ENCODE measurements at regions not wholly inside any gene's neighbourhood (a gene's known extent, or its start where the extent isn't known, plus 50 kb on each side); places are given as distances from the start of the nearest gene placed in this dataset.

GRCh38 chr16:55045756-55046460 is 115.2 kb downstream of the IRX5 start:
- H2AFZ ChIP-seq (ENCODE audit: low read length): no peak overlapping the region
- no peaks in the 10 kb centered on the region for H3K9me3 ChIP-seq (ENCODE audit: low read length)
- DNase-seq: no peak

DNA sequence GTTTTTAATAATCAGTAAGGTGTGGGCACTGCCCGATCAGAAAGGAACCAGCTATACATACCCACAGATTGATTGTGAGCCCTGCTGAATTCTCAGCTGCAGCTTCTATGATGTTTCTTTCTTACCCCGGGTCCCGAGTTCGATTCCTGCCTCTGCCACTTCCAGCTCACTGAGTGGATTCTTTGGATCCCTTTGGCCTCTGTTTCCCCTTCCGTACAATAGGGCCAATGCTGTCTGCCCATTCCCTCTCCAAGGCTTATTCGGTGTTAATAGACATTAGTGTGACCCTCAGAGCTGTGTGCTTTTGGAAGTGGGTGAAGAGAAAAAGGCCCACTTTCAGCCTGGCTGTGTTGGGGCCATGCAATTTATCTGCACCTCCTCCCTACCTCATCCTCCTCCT is 115.8 kb downstream of the IRX5 start:
- H3K9me2 ChIP-seq (replicated peaks; ENCODE audit: insufficient read depth, low read length): no peaks in the 10 kb centered on the region
- H3K4me1 ChIP-seq (ENCODE audit: low read length): no peaks in the 10 kb centered on the region
- no peaks in the 10 kb centered on the region for H3K9me3 ChIP-seq (ENCODE audit: low read length)
- H2AFZ ChIP-seq (ENCODE audit: low read length): no peak overlapping the region
- H3K9ac ChIP-seq (ENCODE audit: low read length): no peak overlapping the region
- no peaks in the 10 kb centered on the region for H3K36me3 ChIP-seq (ENCODE audit: insufficient read depth, low read length)
- no peaks in the 10 kb centered on the region for H3K27me3 ChIP-seq (ENCODE audit: low read length)
- H4K20me1 ChIP-seq (ENCODE audit: insufficient read depth, low read depth, low read length): no peaks in the 10 kb centered on the region
- no peak overlapping the region for H3K4me2 ChIP-seq (ENCODE audit: low read depth, low read length, poor library complexity, severe bottlenecking)
- no peak overlapping the region for H3K4me3 ChIP-seq (ENCODE audit: low read length)
- no peak overlapping the region for H3K27ac ChIP-seq (ENCODE audit: low read length)
- no peaks in the 10 kb centered on the region for H3K79me2 ChIP-seq (ENCODE audit: low read length)
- no peak for DNase-seq

More at GRCh38 chr16:55045756-55046460, 115.2 kb downstream of the IRX5 start:
- no peaks in the 10 kb centered on the region for H3K79me2 ChIP-seq (ENCODE audit: low read length)
- no peak overlapping the region for H3K9ac ChIP-seq (ENCODE audit: low read length)
- H3K27me3 ChIP-seq (ENCODE audit: low read length): no peaks in the 10 kb centered on the region
- H3K36me3 ChIP-seq (ENCODE audit: insufficient read depth, low read length): no peaks in the 10 kb centered on the region
- H3K4me3 ChIP-seq (ENCODE audit: low read length): no peak overlapping the region
- H3K4me1 ChIP-seq (ENCODE audit: low read length): no peaks in the 10 kb centered on the region
- H3K27ac ChIP-seq (ENCODE audit: low read length): no peak overlapping the region
- no peak overlapping the region for H3K4me2 ChIP-seq (ENCODE audit: low read depth, low read length, poor library complexity, severe bottlenecking)
- H4K20me1 ChIP-seq (ENCODE audit: insufficient read depth, low read depth, low read length): no peaks in the 10 kb centered on the region
- no peaks in the 10 kb centered on the region for H3K9me2 ChIP-seq (replicated peaks; ENCODE audit: insufficient read depth, low read length)

GRCh38 chr16:55046916-55047315 is 116.3 kb downstream of the IRX5 start:
- Histone ChIP-seq H2AFZ (ENCODE audit: low read length) (no peak overlapping the region), H3K9me2 (replicated peaks; ENCODE audit: insufficient read depth, low read length) (no peaks in the 10 kb centered on the region), H4K20me1 (ENCODE audit: insufficient read depth, low read depth, low read length) (no peaks in the 10 kb centered on the region), H3K27ac (ENCODE audit: low read length) (no peak overlapping the region), H3K4me3 (ENCODE audit: low read length) (no peak overlapping the region), H3K27me3 (ENCODE audit: low read length) (no peaks in the 10 kb centered on the region), H3K9me3 (ENCODE audit: low read length) (no peaks in the 10 kb centered on the region), H3K36me3 (ENCODE audit: insufficient read depth, low read length) (no peaks in the 10 kb centered on the region), H3K9ac (ENCODE audit: low read length) (no peak overlapping the region), H3K79me2 (ENCODE audit: low read length) (no peaks in the 10 kb centered on the region), H3K4me1 (ENCODE audit: low read length) (no peaks in the 10 kb centered on the region), H3K4me2 (ENCODE audit: low read depth, low read length, poor library complexity, severe bottlenecking) (no peak overlapping the region)
- DNase-seq: no peak

- no peak overlapping the region for H3K4me3 ChIP-seq (ENCODE audit: low read length)
- no peaks in the 10 kb centered on the region for H3K79me2 ChIP-seq (ENCODE audit: low read length)
- no peak overlapping the region for H3K4me2 ChIP-seq (ENCODE audit: low read depth, low read length, poor library complexity, severe bottlenecking)
- H4K20me1 ChIP-seq (ENCODE audit: insufficient read depth, low read depth, low read length): no peaks in the 10 kb centered on the region
- no peak for DNase-seq
- no peak overlapping the region for H2AFZ ChIP-seq (ENCODE audit: low read length)
- no peaks in the 10 kb centered on the region for H3K4me1 ChIP-seq (ENCODE audit: low read length)
- H3K9me3 ChIP-seq (ENCODE audit: low read length): no peaks in the 10 kb centered on the region
- no peaks in the 10 kb centered on the region for H3K36me3 ChIP-seq (ENCODE audit: insufficient read depth, low read length)
- no peak overlapping the region for H3K9ac ChIP-seq (ENCODE audit: low read length)
- no peak overlapping the region for H3K27ac ChIP-seq (ENCODE audit: low read length)
- no peaks in the 10 kb centered on the region for H3K27me3 ChIP-seq (ENCODE audit: low read length)
- no peaks in the 10 kb centered on the region for H3K9me2 ChIP-seq (replicated peaks; ENCODE audit: insufficient read depth, low read length)
These were observed 116.7 kb downstream of the IRX5 start for GRCh38 chr16:55047331-55047730.

DNA sequence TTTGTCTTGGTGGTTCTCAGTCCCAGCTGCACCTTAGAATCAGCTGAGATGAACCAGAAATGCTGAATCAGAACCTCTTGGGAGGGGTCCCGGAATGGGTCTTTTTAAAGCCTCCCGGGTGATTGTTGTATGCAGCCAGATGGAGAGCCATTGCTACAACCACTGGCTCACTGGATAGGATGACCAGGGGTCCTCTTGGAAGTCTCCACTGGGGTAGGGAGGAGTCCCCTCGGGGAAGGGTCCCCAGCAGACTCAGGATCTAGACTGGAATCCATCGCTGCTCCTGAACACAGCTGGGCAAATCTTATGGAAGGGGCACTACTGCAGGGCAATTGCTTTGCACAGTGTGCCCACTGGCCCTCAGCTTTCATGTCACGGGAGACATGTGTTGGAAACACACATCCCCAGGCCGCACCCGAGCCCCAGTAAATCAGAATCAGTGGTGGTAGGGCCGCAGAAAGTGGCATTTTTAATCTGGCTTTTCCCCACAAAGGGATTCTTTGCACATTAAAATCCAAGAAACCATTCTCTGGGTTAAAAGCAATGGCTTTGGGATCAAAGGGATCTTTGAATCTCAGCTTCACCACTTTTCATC is 117.3 kb downstream of the IRX5 start:
- no peak overlapping the region for H3K9ac ChIP-seq (ENCODE audit: low read length)
- H4K20me1 ChIP-seq (ENCODE audit: insufficient read depth, low read depth, low read length): no peaks in the 10 kb centered on the region
- H2AFZ ChIP-seq (ENCODE audit: low read length): no peak overlapping the region
- no peaks in the 10 kb centered on the region for H3K9me2 ChIP-seq (replicated peaks; ENCODE audit: insufficient read depth, low read length)
- H3K4me3 ChIP-seq (ENCODE audit: low read length): no peak overlapping the region
- no peaks in the 10 kb centered on the region for H3K36me3 ChIP-seq (ENCODE audit: insufficient read depth, low read length)
- H3K79me2 ChIP-seq (ENCODE audit: low read length): no peaks in the 10 kb centered on the region
- no peaks in the 10 kb centered on the region for H3K27me3 ChIP-seq (ENCODE audit: low read length)
- no peak for DNase-seq
- no peaks in the 10 kb centered on the region for H3K4me1 ChIP-seq (ENCODE audit: low read length)
- H3K4me2 ChIP-seq (ENCODE audit: low read depth, low read length, poor library complexity, severe bottlenecking): no peak overlapping the region
- H3K27ac ChIP-seq (ENCODE audit: low read length): no peak overlapping the region
- no peaks in the 10 kb centered on the region for H3K9me3 ChIP-seq (ENCODE audit: low read length)

DNA sequence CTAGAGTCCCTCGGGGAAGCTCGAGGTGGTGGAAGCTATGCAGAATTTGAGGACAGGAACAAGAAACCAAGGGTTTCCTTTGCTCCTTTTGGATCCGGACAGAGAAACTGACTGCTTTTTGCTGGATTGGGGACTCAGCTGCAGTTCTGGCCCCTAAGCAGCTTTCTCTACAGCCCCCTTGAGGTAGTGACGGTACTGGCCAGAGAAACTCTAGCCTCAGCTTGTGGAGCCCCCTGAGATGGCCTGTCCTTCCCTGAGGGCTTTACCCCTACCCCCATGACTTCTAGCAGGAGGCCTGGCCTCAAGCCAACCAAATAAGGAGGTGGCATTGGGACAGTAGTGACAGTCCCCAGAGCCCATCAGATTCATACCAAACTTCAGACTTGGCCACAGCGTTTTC is 118.1 kb downstream of the IRX5 start:
- Histone ChIP-seq H3K36me3 (ENCODE audit: insufficient read depth, low read length) (no peaks in the 10 kb centered on the region), H3K4me2 (ENCODE audit: low read depth, low read length, poor library complexity, severe bottlenecking) (no peak overlapping the region), H3K9me2 (replicated peaks; ENCODE audit: insufficient read depth, low read length) (no peaks in the 10 kb centered on the region), H3K4me3 (ENCODE audit: low read length) (no peak overlapping the region), H3K4me1 (ENCODE audit: low read length) (no peaks in the 10 kb centered on the region), H3K79me2 (ENCODE audit: low read length) (no peaks in the 10 kb centered on the region), H3K27me3 (ENCODE audit: low read length) (no peaks in the 10 kb centered on the region), H2AFZ (ENCODE audit: low read length) (no peak overlapping the region), H3K27ac (ENCODE audit: low read length) (no peak overlapping the region), H3K9ac (ENCODE audit: low read length) (no peak overlapping the region), H3K9me3 (ENCODE audit: low read length) (no peaks in the 10 kb centered on the region), H4K20me1 (ENCODE audit: insufficient read depth, low read depth, low read length) (no peaks in the 10 kb centered on the region)
- no peak for DNase-seq

DNA sequence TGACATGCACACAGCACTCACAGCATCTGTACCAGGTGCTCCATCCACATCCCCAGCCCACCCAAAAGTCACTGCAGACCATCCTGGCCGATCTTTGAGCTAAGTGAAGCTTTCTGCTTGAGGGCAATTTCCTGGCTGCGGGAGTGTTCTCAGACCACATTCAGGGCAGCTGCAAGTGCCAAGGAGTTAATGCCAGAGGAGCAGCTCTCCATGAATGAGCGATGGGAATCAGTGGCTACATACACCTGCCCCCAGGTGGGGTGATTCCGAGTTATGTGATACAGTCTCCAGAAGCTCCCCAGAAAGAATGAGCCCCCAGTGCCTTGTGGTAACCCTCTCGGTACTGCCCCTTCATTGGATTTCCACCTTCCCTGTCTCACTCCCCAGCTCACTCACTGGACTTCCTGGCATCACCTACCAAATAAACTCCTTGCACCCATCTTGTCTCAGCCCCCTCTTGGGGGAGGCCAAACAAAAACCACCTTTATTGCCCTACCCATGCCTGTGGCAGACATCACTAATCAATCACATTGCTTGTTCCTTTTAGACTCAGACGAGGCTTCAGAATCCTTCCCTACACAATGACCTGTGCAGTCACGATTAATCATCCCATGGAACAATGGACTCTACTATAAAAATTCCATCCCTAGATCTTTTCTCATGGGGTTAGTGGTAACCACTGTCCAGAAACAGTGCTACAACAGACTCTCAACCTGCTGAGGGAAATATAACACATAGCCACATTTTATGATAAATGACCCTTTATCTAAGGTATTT is 121.1 kb downstream of the IRX5 start:
- Histone ChIP-seq H2AFZ (ENCODE audit: low read length) (no peak overlapping the region), H3K9me2 (replicated peaks; ENCODE audit: insufficient read depth, low read length) (no peaks in the 10 kb centered on the region), H3K36me3 (ENCODE audit: insufficient read depth, low read length) (no peaks in the 10 kb centered on the region), H3K9me3 (ENCODE audit: low read length) (no peaks in the 10 kb centered on the region), H3K4me2 (ENCODE audit: low read depth, low read length, poor library complexity, severe bottlenecking) (no peak overlapping the region), H3K27me3 (ENCODE audit: low read length) (no peaks in the 10 kb centered on the region), H3K9ac (ENCODE audit: low read length) (no peak overlapping the region), H3K79me2 (ENCODE audit: low read length) (no peaks in the 10 kb centered on the region), H3K27ac (ENCODE audit: low read length) (no peak overlapping the region), H3K4me3 (ENCODE audit: low read length) (no peak overlapping the region), H3K4me1 (ENCODE audit: low read length) (no peaks in the 10 kb centered on the region), H4K20me1 (ENCODE audit: insufficient read depth, low read depth, low read length) (no peaks in the 10 kb centered on the region)
- no peak for DNase-seq

DNA sequence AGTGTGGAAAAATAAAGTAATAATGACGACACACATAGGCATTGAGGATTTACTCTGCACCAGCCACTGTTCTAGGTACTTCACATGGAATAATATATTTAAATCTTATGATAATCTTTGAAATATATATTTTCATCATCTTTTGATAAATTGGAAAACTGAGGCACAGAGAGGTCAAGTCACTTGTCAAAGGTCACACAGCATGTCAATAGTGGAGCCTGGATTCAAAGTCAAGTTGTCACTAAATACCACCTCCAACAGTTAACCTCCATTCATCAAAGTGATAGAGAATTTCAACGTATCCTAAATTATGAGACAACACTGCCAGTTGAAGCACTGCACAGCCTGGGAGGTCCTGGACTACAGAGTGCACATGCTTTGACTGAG is 121.7 kb downstream of the IRX5 start:
- no peaks in the 10 kb centered on the region for H4K20me1 ChIP-seq (ENCODE audit: insufficient read depth, low read depth, low read length)
- no peaks in the 10 kb centered on the region for H3K4me1 ChIP-seq (ENCODE audit: low read length)
- H3K36me3 ChIP-seq (ENCODE audit: insufficient read depth, low read length): no peaks in the 10 kb centered on the region
- no peaks in the 10 kb centered on the region for H3K79me2 ChIP-seq (ENCODE audit: low read length)
- H3K9me2 ChIP-seq (replicated peaks; ENCODE audit: insufficient read depth, low read length): no peaks in the 10 kb centered on the region
- DNase-seq: no peak
- no peak overlapping the region for H3K4me3 ChIP-seq (ENCODE audit: low read length)
- no peak overlapping the region for H2AFZ ChIP-seq (ENCODE audit: low read length)
- H3K27me3 ChIP-seq (ENCODE audit: low read length): no peaks in the 10 kb centered on the region
- no peaks in the 10 kb centered on the region for H3K9me3 ChIP-seq (ENCODE audit: low read length)
- H3K9ac ChIP-seq (ENCODE audit: low read length): no peak overlapping the region
- no peak overlapping the region for H3K27ac ChIP-seq (ENCODE audit: low read length)
- no peak overlapping the region for H3K4me2 ChIP-seq (ENCODE audit: low read depth, low read length, poor library complexity, severe bottlenecking)

All from Karpas-422 (cell line).